Adipocyte (in vitro differentiated cells): ENCODE measurements at regions not wholly inside any gene's neighbourhood (a gene's known extent, or its start where the extent isn't known, plus 50 kb on each side); places are given as distances from the start of the nearest gene placed in this dataset.

Experiments
- DNase-seq: peaks from one replicate; pipeline ENCODE4 v3.0.0-alpha.2; 2015; ENCODE audit warnings: low read depth
- H3K27me3 ChIP-seq: replicated peaks from 2 replicates; pipeline ENCODE4 v1.7.0; 2013; ENCODE audit warnings: mild to moderate bottlenecking, low read length, moderate library complexity; ENCODE audit not compliant: control insufficient read depth, insufficient read depth
- H3K36me3 ChIP-seq: 2 replicates; pipeline ENCODE4 v1.7.0; 2013; ENCODE audit warnings: low read length, mild to moderate bottlenecking, moderate library complexity; ENCODE audit not compliant: control insufficient read depth, insufficient read depth, severe bottlenecking
- H3K4me1 ChIP-seq: 2 replicates; pipeline ENCODE4 v1.7.0; 2013; ENCODE audit warnings: mild to moderate bottlenecking, low read length, moderate library complexity; ENCODE audit not compliant: control insufficient read depth, insufficient read depth
- H3K4me3 ChIP-seq: 2 replicates; pipeline ENCODE4 v1.7.0; 2013; ENCODE audit warnings: mild to moderate bottlenecking, low read length, moderate library complexity
- H3K9ac ChIP-seq: 2 replicates; pipeline ENCODE4 v1.7.0; 2013; ENCODE audit warnings: mild to moderate bottlenecking, low read length, moderate library complexity
- H3K9me3 ChIP-seq: 2 replicates; pipeline ENCODE4 v1.7.0; 2013; ENCODE audit warnings: mild to moderate bottlenecking, low read length, moderate library complexity; ENCODE audit not compliant: control insufficient read depth

GRCh38 chr13:43985422-43986072 is 105.8 kb downstream of the LACC1 start:
- Histone ChIP-seq H3K9me3 (no peaks in the 10 kb centered on the region), H3K36me3 (no peaks in the 10 kb centered on the region), H3K4me3 (no peak overlapping the region)

DNA sequence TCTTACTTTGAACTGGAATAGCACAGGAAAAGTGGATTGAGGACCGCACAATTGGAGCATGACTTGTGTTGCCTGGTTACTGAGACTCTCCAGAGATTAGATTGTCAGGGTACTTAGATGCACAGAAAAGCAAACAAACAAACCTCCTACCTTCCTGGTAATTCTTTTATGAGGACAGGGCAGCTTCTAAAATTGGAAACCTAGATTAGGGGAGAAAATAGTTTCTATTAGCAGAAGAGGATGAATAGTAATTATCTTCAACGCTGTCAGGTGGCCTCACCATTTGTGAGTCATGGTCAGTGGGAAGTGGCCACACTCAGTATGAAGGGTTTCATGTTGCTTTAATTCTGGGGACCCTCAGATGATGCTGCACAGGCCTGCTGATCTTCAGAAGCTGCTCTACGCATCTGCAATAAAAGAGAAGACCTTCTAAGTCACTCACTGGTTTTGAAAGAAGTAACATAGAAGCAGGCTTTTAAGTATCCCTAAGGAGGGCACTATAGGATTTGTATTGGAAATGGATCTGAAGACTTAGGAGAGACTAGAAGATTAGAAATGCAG is 106.8 kb downstream of the LACC1 start:
- no peak for DNase-seq
- H3K9ac ChIP-seq = no peak overlapping the region
- H3K4me1 ChIP-seq = peaks cover 8% of the 10 kb centered on the region
- peaks cover 5% of the 10 kb centered on the region for H3K27me3 ChIP-seq
- H3K4me3 ChIP-seq = no peak overlapping the region
- H3K9me3 ChIP-seq = no peaks in the 10 kb centered on the region
- no peaks in the 10 kb centered on the region for H3K36me3 ChIP-seq

More at GRCh38 chr13:43985422-43986072, 105.8 kb downstream of the LACC1 start:
- H3K9ac ChIP-seq = no peak overlapping the region
- DNase-seq = no peak
- H3K4me1 ChIP-seq = peaks cover 8% of the 10 kb centered on the region
- H3K27me3 ChIP-seq = peaks cover 5% of the 10 kb centered on the region

- Histone ChIP-seq H3K9ac (no peak overlapping the region), H3K27me3 (peaks cover 5% of the 10 kb centered on the region), H3K9me3 (no peaks in the 10 kb centered on the region), H3K4me3 (no peak overlapping the region), H3K36me3 (no peaks in the 10 kb centered on the region), H3K4me1 (peaks cover 8% of the 10 kb centered on the region)
- peak; percentile 38 for DNase-seq
Measured at GRCh38 chr13:43988302-43988701, 108.6 kb downstream of the LACC1 start.

DNA sequence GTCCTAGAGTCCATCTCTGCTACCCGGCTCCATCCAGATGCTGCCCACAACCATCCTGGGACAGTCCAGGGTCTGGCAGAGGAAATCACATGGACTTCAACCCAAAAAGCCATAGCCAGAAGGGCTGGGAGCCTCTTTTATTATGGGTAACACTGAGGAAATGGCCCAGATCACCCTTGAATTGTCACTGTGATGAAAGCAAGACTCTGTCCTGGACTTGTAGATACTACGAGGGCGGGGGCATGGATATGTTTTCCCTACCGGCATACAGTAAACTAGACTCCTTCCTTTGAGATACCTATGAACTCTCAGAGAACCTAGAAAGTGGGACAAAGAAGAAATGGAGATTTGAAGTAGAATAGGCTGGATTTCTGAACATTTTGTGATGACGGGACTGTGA is 110.3 kb downstream of the LACC1 start:
- no peak overlapping the region for H3K4me3 ChIP-seq
- peaks cover 8% of the 10 kb centered on the region for H3K4me1 ChIP-seq
- H3K9me3 ChIP-seq = peaks cover 10% of the 10 kb centered on the region
- H3K36me3 ChIP-seq = no peaks in the 10 kb centered on the region
- DNase-seq = no peak
- H3K9ac ChIP-seq = no peak overlapping the region
- H3K27me3 ChIP-seq = peaks cover 5% of the 10 kb centered on the region

DNA sequence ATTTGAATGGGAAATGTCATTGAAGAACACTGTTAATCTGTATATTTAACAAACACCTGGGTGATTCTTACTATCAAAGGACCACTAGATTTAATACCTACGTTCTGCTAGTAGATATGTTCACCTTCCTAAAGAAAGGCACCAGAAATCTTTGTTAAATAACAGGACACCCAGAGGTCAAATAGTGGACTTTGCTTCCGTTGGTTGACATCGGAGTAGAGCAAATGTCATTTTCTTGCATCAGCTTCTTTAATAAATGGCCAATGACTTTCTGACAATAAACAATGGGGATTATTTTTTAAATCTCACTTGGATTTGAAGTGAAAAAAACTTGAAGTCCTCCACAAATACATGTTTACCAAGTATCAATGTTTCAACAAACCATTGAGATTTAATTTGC is 111.1 kb downstream of the LACC1 start:
- H3K27me3 ChIP-seq = peaks cover 5% of the 10 kb centered on the region
- H3K9ac ChIP-seq = no peak overlapping the region
- H3K9me3 ChIP-seq = peaks cover 18% of the 10 kb centered on the region
- H3K4me3 ChIP-seq = no peak overlapping the region
- H3K4me1 ChIP-seq = peaks cover 8% of the 10 kb centered on the region
- no peaks in the 10 kb centered on the region for H3K36me3 ChIP-seq
- no peak for DNase-seq

DNA sequence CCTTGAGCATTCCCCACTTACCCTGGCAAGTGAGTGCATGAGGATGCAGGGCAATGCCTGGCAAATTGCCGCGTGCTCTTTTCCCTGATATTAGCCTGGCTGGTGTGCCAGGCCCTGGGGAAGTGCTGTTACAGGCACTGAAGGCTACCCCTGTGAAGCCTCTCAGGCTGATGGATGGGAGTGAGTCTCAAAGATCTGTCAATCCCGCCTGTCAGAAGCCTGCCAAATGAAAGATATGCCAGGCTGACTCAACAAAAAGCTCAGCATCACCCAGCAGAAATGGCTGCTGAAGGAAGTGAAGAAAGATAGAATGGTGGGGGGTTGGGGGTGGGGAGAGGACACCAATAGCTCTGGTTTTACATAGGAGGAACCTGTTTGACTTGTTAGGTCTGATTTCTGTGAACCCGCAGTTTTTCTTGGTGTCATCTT is 112.1 kb downstream of the LACC1 start:
- Histone ChIP-seq H3K4me3 (no peak overlapping the region), H3K4me1 (peaks cover 8% of the 10 kb centered on the region)

DNA sequence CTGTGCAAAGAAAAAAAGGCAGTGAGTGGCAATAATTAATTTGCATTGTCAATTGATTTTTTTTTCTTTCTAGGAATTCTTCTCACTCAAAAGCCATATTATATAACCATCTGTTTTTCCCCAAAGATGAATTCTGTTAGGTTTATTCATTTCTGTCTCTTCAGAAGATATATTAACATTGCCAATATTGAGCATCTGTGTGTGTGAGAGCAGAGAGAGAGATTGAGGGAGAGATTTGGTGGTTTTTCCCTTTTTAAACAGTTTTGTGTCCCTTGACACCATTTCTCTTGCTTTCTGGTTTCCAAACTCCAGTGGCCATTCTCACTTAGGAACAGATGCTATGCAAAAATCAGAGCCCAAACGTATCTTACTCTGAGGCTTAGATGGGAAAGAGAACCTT is 112.5 kb downstream of the LACC1 start:
- DNase-seq = no peak
- peaks cover 26% of the 10 kb centered on the region for H3K9me3 ChIP-seq
- no peak overlapping the region for H3K4me3 ChIP-seq

More for the DNA sequence above, 112.1 kb downstream of the LACC1 start:
- Histone ChIP-seq H3K27me3 (peaks cover 5% of the 10 kb centered on the region), H3K9ac (no peak overlapping the region), H3K9me3 (peaks cover 26% of the 10 kb centered on the region), H3K36me3 (no peaks in the 10 kb centered on the region)
- DNase-seq = no peak

DNA sequence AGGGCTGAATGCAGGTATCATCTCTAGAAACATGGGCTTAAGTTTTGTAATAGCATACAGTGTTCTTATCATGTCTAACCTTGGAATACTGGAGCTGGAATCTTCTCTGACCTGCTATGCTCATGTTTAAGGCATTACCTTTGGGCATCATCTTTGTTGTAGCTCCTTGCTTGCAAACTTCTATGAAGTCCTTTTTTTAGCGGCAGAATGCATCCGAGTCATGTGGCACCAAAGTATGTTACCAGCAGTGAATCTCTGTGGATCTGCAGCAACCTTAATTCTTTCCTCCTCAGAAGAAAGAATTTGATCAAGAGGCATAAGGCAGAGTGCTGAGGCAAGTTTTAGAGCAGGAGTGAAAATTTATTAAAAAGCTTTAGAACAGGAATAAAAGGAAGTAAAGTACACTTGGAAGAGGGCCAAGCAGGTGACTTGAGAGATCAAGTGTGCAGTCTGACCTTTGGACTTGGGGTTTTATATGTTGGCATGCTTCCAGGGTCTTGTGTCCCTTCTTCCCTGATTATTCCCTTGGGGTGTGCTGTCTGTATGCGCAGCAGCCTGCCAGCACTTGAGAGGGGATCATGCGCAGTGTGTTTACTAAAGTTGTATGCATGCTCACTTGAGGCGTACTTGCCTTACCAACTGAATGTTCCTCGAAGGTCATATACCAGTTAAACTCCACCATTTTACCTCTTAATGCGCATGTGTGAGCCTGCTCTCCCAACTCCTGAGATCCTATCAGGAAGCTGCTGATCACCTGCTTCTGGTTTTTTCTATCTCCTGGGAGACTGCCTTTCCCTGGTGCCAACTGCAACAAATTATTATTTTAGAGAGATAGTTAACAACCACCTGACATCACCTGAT is 115.5 kb downstream of the LACC1 start:
- Histone ChIP-seq H3K4me1 (no peaks in the 10 kb centered on the region), H3K9ac (no peak overlapping the region), H3K9me3 (peaks cover 26% of the 10 kb centered on the region), H3K27me3 (peaks cover under 1% of the 10 kb centered on the region), H3K36me3 (no peaks in the 10 kb centered on the region), H3K4me3 (no peak overlapping the region)
- no peak for DNase-seq

More for the DNA sequence above, 112.5 kb downstream of the LACC1 start:
- Histone ChIP-seq H3K27me3 (peaks cover 5% of the 10 kb centered on the region), H3K36me3 (no peaks in the 10 kb centered on the region), H3K4me1 (peaks cover 8% of the 10 kb centered on the region), H3K9ac (no peak overlapping the region)

GRCh38 chr13:43996221-43996620 is 116.5 kb downstream of the LACC1 start:
- Histone ChIP-seq H3K4me3 (no peak overlapping the region), H3K27me3 (no peaks in the 10 kb centered on the region)

DNA sequence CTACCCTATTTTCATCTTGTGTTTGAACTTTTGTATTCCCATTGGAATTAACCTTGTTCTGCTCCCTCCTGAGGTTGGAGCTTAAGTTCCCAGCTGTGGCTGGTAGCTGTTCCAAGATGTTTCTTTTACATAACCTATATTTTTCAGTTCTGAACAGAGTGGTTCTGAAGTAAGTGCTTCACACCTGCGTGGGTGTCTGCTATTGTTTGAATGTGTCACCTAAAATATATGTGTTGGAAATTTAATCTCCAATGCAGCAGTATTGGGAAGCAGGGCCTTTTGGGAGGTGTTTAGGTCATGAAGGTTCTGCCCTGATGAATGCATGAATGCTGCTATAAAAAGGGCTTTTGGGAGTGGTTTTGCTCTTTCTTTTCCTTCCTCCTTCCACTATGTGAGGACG is 123.8 kb downstream of the LACC1 start:
- DNase-seq = no peak
- H3K4me3 ChIP-seq = no peak overlapping the region
- H3K36me3 ChIP-seq = no peaks in the 10 kb centered on the region
- H3K9ac ChIP-seq = no peak overlapping the region
- H3K9me3 ChIP-seq = peaks cover 8% of the 10 kb centered on the region
- H3K27me3 ChIP-seq = no peaks in the 10 kb centered on the region
- peaks cover 6% of the 10 kb centered on the region for H3K4me1 ChIP-seq

More at GRCh38 chr13:43996221-43996620, 116.5 kb downstream of the LACC1 start:
- H3K4me1 ChIP-seq = no peaks in the 10 kb centered on the region
- H3K9ac ChIP-seq = no peak overlapping the region
- DNase-seq = no peak
- H3K9me3 ChIP-seq = peaks cover 26% of the 10 kb centered on the region
- no peaks in the 10 kb centered on the region for H3K36me3 ChIP-seq

GRCh38 chr13:44004878-44005277 is 125.2 kb downstream of the LACC1 start:
- Histone ChIP-seq H3K36me3 (no peaks in the 10 kb centered on the region), H3K4me3 (no peak overlapping the region), H3K9me3 (peaks cover 8% of the 10 kb centered on the region), H3K9ac (no peak overlapping the region), H3K27me3 (no peaks in the 10 kb centered on the region), H3K4me1 (peaks cover 6% of the 10 kb centered on the region)
- DNase-seq = peak; percentile 62
